Tibial nerve (tissue), 4 donors: ENCODE measurements at regions not wholly inside any gene's neighbourhood (a gene's known extent, or its start where the extent isn't known, plus 50 kb on each side); places are given as distances from the start of the nearest gene placed in this dataset.

ENCODE experiments used
- DNase-seq, 2 donors: peaks; one replicate each; pipeline ENCODE4 v3.0.0-alpha.2; 2019; ENCODE audit warnings: low spot score in 2 of 2
- H3K27ac ChIP-seq, 4 donors: fragments of 200-600 bp; sonication (generic) in 3 of 4; one replicate each; pipeline ENCODE4 v1.5.1; 2017 to 2019; ENCODE audit warnings: mild to moderate bottlenecking in 1 of 4
- H3K27me3 ChIP-seq, 2 donors: fragments of 200-600 bp; sonication (generic) in 1 of 2; one replicate each; pipeline versions ENCODE4 v1.5.1 to v1.6.0; 2017 to 2019
- H3K36me3 ChIP-seq, 3 donors: fragments of 200-600 bp; sonication (generic); one replicate each; pipeline ENCODE4 v1.5.1; 2018 to 2019
- H3K4me1 ChIP-seq, 4 donors: fragments of 200-600 bp; sonication (generic) in 3 of 4; one replicate each; pipeline ENCODE4 v1.5.1; 2017 to 2019
- H3K4me3 ChIP-seq, 4 donors: fragments of 200-600 bp; sonication (generic) in 3 of 4; one replicate each; pipeline ENCODE4 v1.5.1; 2017 to 2019; ENCODE audit warnings: mild to moderate bottlenecking in 1 of 4, moderate library complexity in 1 of 4
- H3K9me3 ChIP-seq, 4 donors: fragments of 200-600 bp; sonication (generic) in 3 of 4; one replicate each; pipeline ENCODE4 v1.5.1; 2017 to 2019
- EP300 ChIP-seq, 2 donors: sonication (generic); formaldehyde crosslinking; IDR thresholded peaks; one replicate each; pipeline ENCODE4 v1.6.1; 2017; ENCODE audit warnings: antibody characterized with exemption in 2 of 2, mild to moderate bottlenecking in 1 of 2
- POLR2A ChIP-seq, 2 donors: fragments of 450-650 bp; IDR thresholded peaks; one replicate each; pipeline ENCODE4 v1.6.1; 2017; ENCODE audit warnings: antibody characterized with exemption in 2 of 2, mild to moderate bottlenecking in 2 of 2, moderate library complexity in 2 of 2
- WGBS, 2 donors: methylation state at CpG; one replicate each; pipeline ENCODE4 v1.1.5; 2018; 5-methylcytosine and 5-hydroxymethylcytosine counted together
- TF ChIP-seq, protein P1 (sequence below), 5 experiments: fragments of 200-600 bp in 3 of 5; fragments of 450-650 bp in 2 of 5; sonication (generic) in 3 of 5; IDR thresholded peaks; one replicate each; pipeline ENCODE4 v1.5.1; 2016 to 2019; ENCODE audit warnings: antibody characterized with exemption in 5 of 5, mild to moderate bottlenecking in 3 of 5, moderate library complexity in 2 of 5

DNA sequence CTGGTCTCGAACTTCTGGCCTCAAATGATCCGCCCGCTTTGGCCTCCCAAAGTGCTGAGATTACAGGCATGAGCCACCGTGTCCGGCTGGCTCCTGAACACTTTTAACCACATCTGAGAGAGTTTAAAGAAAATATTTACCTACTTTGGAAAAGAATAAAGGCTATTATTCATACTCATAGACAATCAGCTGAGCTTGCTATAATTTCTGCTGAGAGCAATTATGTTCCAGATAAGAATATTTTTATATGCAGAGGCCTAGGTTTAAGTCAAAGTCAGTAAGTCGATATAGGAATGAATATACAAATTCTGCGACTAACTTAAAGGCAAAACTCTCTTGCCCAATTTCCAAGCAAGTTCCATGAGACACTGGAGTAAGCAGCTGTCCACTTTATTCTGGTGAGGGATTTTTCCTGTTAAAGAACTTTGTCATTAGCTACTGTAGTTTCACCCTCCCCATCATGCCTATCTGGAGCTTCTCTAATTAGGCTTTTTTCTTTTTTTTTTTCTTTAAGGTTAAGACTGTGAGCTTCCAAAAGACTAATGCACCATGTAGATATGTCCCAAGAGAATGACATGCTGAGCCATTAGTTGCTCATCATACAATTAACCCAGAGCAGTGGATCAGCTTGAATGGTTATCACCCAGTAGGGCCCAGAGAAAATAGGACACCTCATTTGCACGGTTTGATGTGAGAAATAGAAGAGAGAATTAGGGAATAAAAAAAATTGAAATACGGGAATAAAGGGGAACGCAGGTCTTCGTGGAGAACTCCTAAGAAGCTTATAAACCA lies 260.1 kb downstream of the KCNE4 start:
- Histone ChIP-seq H3K27ac (no peak overlapping the region), H3K9me3 (no peaks in the 10 kb centered on the region), H3K4me3 (no peak overlapping the region), H3K4me1 (no peaks in the 10 kb centered on the region), H3K27me3 (no peaks in the 10 kb centered on the region), H3K36me3 (no peaks in the 10 kb centered on the region)
- DNase-seq: no peak
- WGBS, 2 donors: 78% methylated on average over 11 of the region's 11 CpGs
- no peak for TF ChIP-seq POLR2A (IDR thresholded peaks at IDR 0.05)
- TF ChIP-seq EP300 (IDR thresholded peaks at IDR 0.05): no peak
- TF ChIP-seq, protein P1, sequence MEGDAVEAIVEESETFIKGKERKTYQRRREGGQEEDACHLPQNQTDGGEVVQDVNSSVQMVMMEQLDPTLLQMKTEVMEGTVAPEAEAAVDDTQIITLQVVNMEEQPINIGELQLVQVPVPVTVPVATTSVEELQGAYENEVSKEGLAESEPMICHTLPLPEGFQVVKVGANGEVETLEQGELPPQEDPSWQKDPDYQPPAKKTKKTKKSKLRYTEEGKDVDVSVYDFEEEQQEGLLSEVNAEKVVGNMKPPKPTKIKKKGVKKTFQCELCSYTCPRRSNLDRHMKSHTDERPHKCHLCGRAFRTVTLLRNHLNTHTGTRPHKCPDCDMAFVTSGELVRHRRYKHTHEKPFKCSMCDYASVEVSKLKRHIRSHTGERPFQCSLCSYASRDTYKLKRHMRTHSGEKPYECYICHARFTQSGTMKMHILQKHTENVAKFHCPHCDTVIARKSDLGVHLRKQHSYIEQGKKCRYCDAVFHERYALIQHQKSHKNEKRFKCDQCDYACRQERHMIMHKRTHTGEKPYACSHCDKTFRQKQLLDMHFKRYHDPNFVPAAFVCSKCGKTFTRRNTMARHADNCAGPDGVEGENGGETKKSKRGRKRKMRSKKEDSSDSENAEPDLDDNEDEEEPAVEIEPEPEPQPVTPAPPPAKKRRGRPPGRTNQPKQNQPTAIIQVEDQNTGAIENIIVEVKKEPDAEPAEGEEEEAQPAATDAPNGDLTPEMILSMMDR (IDR thresholded peaks at IDR 0.05): no peak

DNA sequence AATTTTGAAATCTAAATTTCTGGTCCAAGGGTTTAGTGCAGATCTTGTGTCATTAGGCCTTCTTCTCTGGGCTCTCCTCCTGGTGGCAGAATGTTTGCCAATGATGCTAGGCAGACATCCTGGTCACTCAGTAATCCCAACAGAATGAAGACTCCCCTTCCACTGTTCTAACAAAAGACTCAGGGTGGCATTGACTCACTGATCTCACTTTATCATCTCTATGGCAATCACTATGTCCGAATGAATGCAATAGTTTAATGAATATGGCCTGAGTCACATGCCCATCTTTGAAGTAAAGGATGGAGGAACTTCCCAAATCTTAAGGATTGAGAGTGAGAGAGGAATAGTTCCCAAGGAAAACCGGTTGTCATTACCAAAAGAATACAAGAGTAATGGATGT lies 261.1 kb downstream of the KCNE4 start:
- TF ChIP-seq EP300 (IDR thresholded peaks at IDR 0.05): no peak
- no peak for TF ChIP-seq POLR2A (IDR thresholded peaks at IDR 0.05)
- TF ChIP-seq, protein P1 (IDR thresholded peaks at IDR 0.05): no peak

DNA sequence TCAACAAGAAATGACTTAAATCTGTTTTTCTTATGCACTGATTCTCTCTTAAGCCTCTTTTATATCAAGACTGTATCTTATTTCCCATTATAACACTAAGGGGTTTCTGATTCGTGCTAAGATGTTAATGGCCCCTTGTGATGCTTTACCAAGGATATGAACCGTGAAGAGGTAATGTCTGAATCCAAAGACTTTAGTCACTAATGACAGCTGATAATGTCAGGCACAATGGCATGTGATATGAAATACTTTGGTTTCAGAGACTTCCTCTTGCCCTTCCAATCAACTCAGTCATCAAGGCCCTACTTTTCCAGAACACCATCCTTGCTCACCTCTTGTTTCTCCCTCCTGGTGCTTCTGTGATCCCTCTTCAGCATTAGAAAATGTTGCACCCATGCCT lies 262.8 kb downstream of the KCNE4 start:
- Histone ChIP-seq H3K36me3 (no peaks in the 10 kb centered on the region), H3K27me3 (no peaks in the 10 kb centered on the region), H3K4me3 (no peak overlapping the region), H3K27ac (no peak overlapping the region), H3K4me1 (no peaks in the 10 kb centered on the region), H3K9me3 (no peaks in the 10 kb centered on the region)
- DNase-seq: no peak
- no peak for TF ChIP-seq EP300 (IDR thresholded peaks at IDR 0.05)
- TF ChIP-seq POLR2A (IDR thresholded peaks at IDR 0.05): no peak
- 70 to 73% methylated on average over 2 of the region's 2 CpGs for WGBS, 2 donors

More for the DNA sequence above, 261.1 kb downstream of the KCNE4 start:
- 78 to 83% methylated on average over 2 of the region's 2 CpGs for WGBS, 2 donors
- Histone ChIP-seq H3K36me3 (no peaks in the 10 kb centered on the region), H3K9me3 (no peaks in the 10 kb centered on the region), H3K27ac (no peak overlapping the region), H3K27me3 (no peaks in the 10 kb centered on the region), H3K4me3 (no peak overlapping the region), H3K4me1 (no peaks in the 10 kb centered on the region)
- DNase-seq: no peak

DNA sequence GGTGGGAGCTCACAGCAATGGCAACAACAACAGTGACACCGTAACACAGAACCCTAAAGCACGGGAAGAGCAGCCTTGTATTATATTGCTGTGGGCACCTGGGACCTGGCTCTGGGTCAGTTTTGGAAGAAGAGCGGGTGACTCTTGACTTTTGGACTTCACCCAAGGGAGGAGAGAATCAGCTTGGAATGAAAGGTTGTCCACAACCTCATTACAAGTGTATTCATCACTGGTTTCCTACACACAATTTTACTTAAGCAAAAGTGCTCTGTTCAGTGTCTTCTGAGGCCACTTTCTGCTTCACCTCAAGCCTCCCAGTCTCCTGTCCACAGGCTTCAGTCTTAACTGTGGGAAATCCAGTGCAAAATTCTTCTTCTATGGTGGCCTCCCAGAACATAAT lies 263.8 kb downstream of the KCNE4 start:
- no peaks in the 10 kb centered on the region for H3K27me3 ChIP-seq
- WGBS, 2 donors: 61 to 64% methylated on average over 3 of the region's 3 CpGs

DNA sequence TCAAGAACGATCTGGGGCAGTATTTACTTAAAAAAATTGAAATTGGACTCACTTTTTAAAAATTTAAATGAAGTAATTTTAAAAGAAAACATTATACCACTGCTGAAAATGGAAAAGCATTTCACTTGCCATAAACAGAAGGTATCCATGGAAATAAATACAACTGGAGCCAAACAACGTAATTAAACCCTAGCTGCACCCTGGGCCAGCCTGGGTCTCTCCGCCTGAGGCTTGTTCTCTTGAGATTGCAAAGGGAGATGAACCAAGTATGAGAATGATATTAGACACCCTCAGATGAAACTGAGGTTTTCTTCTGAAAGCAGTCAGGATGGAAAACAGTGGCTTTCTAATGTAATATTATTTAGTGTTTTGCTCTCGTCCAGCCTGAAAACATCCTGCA lies 264.4 kb downstream of the KCNE4 start:
- Histone ChIP-seq H3K36me3 (no peaks in the 10 kb centered on the region), H3K4me3 (no peak overlapping the region), H3K9me3 (no peaks in the 10 kb centered on the region), H3K27me3 (no peaks in the 10 kb centered on the region), H3K27ac (no peak overlapping the region), H3K4me1 (no peaks in the 10 kb centered on the region)
- 44 to 50% methylated on average over 4 of the region's 4 CpGs for WGBS, 2 donors
- TF ChIP-seq EP300 (IDR thresholded peaks at IDR 0.05): no peak
- no peak for TF ChIP-seq POLR2A (IDR thresholded peaks at IDR 0.05)
- TF ChIP-seq, protein P1 (IDR thresholded peaks at IDR 0.05): no peak
- DNase-seq: no peak

More for the DNA sequence above, 263.8 kb downstream of the KCNE4 start:
- Histone ChIP-seq H3K27ac (no peak overlapping the region), H3K4me1 (no peaks in the 10 kb centered on the region), H3K36me3 (no peaks in the 10 kb centered on the region), H3K9me3 (no peaks in the 10 kb centered on the region), H3K4me3 (no peak overlapping the region)
- TF ChIP-seq EP300 (IDR thresholded peaks at IDR 0.05): no peak
- no peak for DNase-seq

DNA sequence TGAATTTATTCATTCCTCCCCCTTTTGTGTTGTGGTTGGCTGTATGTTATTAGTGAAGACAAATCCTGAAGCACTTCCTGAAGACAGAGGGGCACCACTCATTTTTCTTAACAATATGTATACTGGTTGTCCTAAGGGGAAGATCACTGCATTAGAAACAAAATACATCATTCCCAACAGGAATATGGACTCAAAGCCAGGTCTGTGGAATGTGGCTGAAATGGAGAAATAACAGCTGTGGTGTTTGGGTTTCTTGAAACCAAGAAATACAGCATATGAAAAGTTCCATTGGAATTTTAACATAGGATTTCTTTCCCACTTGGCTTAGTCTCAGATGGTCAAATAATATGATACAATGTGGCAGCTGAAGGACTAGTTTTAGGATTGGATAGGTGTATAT lies 267.6 kb downstream of the KCNE4 start:
- Histone ChIP-seq H3K27me3 (no peaks in the 10 kb centered on the region), H3K4me3 (no peak overlapping the region), H3K9me3 (no peaks in the 10 kb centered on the region), H3K4me1 (no peaks in the 10 kb centered on the region), H3K36me3 (no peaks in the 10 kb centered on the region), H3K27ac (no peak overlapping the region)
- DNase-seq: no peak
- TF ChIP-seq EP300 (IDR thresholded peaks at IDR 0.05): no peak
- TF ChIP-seq, protein P1 (IDR thresholded peaks at IDR 0.05): no peak
